Effector memory CD8-positive, alpha-beta T cell (primary cell): ENCODE measurements at regions not wholly inside any gene's neighbourhood (a gene's known extent, or its start where the extent isn't known, plus 50 kb on each side); places are given as distances from the start of the nearest gene placed in this dataset.
"Not testable (repeated sequence)": the region's sequence is repeated elsewhere in the genome, so short reads cannot be mapped to it uniquely, and the experiment has no call there.

Source experiments
- ATAC-seq: fragments of 150-1000 bp; cut with Tn5 transposase; replicated peaks from 2 replicates; pipeline ENCODE4 v1.10.0; 2021; ENCODE audit warnings: mild to moderate bottlenecking, moderate library complexity
- DNase-seq, 3 experiments: peaks; one replicate each; pipeline ENCODE4 v3.0.0; 2021
- H3K27ac Mint-ChIP-seq, 2 donors: one replicate each; pipeline ENCODE4 v1.8.0; 2022; ENCODE audit warnings: mild to moderate bottlenecking in 2 of 2, mixed read lengths in 2 of 2, moderate library complexity in 2 of 2
- H3K27me3 Mint-ChIP-seq, 2 donors: one replicate each; pipeline ENCODE4 v1.8.0; 2022; ENCODE audit warnings: mixed read lengths in 2 of 2
- H3K36me3 Mint-ChIP-seq: one replicate; pipeline ENCODE4 v1.8.0; 2022; ENCODE audit warnings: mild to moderate bottlenecking, moderate library complexity, mixed read lengths; ENCODE audit not compliant: insufficient read depth
- H3K4me1 Mint-ChIP-seq, 2 donors: one replicate each; pipeline ENCODE4 v1.8.0; 2022; ENCODE audit warnings: low read depth in 2 of 2, mixed read lengths in 2 of 2
- H3K4me3 Mint-ChIP-seq, 2 donors: one replicate each; pipeline ENCODE4 v1.8.0; 2022; ENCODE audit warnings: mild to moderate bottlenecking in 2 of 2, mixed read lengths in 2 of 2, moderate library complexity in 2 of 2
- H3K9me3 Mint-ChIP-seq, 2 donors: one replicate each; pipeline ENCODE4 v1.8.0; 2022; ENCODE audit warnings: mixed read lengths in 2 of 2

- Mint-ChIP-seq H3K9me3 (no peaks in the 10 kb centered on the region), H3K4me1 (no peaks in the 10 kb centered on the region), H3K27ac (no peak overlapping the region), H3K4me3 (no peak overlapping the region), H3K27me3 (no peaks in the 10 kb centered on the region), H3K36me3 (no peaks in the 10 kb centered on the region)
- no peak for DNase-seq
- no peak for ATAC-seq
Measured at GRCh38 chr5:6243706-6244338, 134.5 kb downstream of the MED10 start.

DNA sequence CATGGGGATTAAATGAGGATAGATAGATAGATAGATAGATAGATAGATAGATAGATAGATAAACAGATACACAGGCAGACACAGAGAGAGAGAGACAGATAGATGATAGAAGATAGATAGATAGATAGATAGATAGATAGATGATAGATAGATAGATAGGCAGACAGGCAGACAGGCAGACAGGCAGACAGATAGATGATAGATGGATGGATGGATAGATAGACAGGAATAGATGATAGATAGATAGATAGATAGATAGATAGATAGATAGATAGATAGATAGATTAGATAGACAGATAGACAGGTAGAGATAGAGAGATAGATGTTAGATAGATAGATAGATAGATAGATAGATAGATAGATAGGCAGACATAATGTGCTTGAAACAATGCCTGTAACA lies 137.3 kb downstream of the MED10 start:
- not testable (repeated sequence) for H3K4me1 Mint-ChIP-seq, DNase-seq, H3K9me3 Mint-ChIP-seq, H3K36me3 Mint-ChIP-seq, H3K4me3 Mint-ChIP-seq, H3K27ac Mint-ChIP-seq, ATAC-seq
- peaks cover 0 to 12% of the 10 kb centered on the region in 2 donors for H3K27me3 Mint-ChIP-seq

DNA sequence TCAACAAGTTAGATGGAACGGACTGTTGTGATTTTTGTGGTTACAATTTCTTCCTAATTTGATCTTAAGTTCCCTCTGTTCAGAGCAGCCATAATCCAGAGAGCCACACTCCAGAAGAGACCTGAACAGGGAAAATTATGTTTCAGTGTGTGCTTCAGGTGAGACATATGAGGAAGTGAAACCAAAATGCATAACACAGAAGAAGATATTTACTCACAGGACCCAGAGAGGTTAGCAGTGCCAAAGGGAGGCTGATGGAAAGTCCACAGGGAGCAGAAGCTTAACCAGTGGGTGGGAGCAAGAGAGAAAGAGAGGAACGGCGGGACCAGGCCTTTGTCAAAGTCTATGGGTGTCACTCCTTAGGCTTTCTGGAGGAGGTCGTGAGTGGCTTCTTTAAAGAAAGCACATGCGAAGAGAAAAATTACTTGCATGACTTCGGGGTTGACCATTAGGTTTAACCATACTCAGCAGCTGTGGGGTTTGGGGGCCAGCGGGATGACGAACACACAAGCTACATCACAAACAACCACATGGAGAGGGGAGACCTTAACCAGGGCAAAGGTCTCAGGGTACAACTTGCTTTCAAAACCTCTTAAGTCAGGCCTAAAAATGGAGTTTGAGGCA lies 141.4 kb downstream of the MED10 start:
- no peaks in the 10 kb centered on the region for H3K4me1 Mint-ChIP-seq
- no peak overlapping the region for H3K4me3 Mint-ChIP-seq
- peaks cover 10 to 32% of the 10 kb centered on the region in 2 donors for H3K27me3 Mint-ChIP-seq
- H3K9me3 Mint-ChIP-seq: no peaks in the 10 kb centered on the region
- no peak overlapping the region for H3K27ac Mint-ChIP-seq
- H3K36me3 Mint-ChIP-seq: no peaks in the 10 kb centered on the region
- DNase-seq (no peak), ATAC-seq (no peak)

DNA sequence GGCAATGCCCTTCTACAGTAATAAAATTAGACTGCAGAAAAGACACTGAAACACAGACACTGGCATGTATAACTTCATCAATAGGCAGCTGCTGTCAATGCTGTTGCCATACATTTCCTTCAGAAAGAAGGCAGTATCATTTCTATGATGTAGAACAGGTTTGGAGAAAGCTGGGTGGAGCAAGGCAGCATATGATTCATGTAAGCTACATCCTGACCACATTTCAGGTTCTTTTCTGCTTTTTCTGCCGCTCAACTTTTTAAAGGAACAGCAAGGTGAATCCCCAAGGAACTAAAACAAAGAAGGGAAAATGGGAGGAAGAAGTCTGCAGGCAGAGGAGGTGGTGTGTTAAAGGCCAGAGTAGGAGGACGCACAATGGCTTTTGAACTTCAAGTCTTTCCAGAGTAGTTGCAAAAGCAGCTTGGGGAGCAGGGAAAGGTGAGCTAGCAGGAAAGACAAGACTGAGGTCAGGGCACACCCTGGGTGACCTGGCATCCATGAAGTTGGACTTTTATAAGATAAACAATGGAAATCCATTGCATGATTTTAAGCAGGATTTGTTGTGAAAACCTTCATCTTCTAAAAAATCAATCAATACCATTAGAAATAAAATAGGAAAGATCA lies 142.1 kb downstream of the MED10 start:
- no peaks in the 10 kb centered on the region for H3K36me3 Mint-ChIP-seq
- H3K27me3 Mint-ChIP-seq: peaks cover 11 to 35% of the 10 kb centered on the region in 2 donors
- H3K9me3 Mint-ChIP-seq: no peaks in the 10 kb centered on the region
- no peaks in the 10 kb centered on the region for H3K4me1 Mint-ChIP-seq
- H3K27ac Mint-ChIP-seq: no peak overlapping the region
- no peak overlapping the region for H3K4me3 Mint-ChIP-seq
- no peak for DNase-seq
- no peak for ATAC-seq

GRCh38 chr5:6235726-6236125 lies 142.6 kb downstream of the MED10 start:
- no peak overlapping the region for H3K27ac Mint-ChIP-seq
- no peaks in the 10 kb centered on the region for H3K36me3 Mint-ChIP-seq
- no peaks in the 10 kb centered on the region for H3K9me3 Mint-ChIP-seq
- H3K4me1 Mint-ChIP-seq: no peaks in the 10 kb centered on the region
- no peak overlapping the region for H3K4me3 Mint-ChIP-seq
- H3K27me3 Mint-ChIP-seq: peaks cover 11 to 35% of the 10 kb centered on the region in 2 donors
- no peak for ATAC-seq
- DNase-seq: no peak

GRCh38 chr5:6228257-6229250 lies 149.8 kb downstream of the MED10 start:
- Mint-ChIP-seq H3K27me3 (peaks cover 11 to 19% of the 10 kb centered on the region in 2 donors), H3K4me1 (no peaks in the 10 kb centered on the region), H3K9me3 (no peaks in the 10 kb centered on the region), H3K36me3 (no peaks in the 10 kb centered on the region), H3K4me3 (no peak overlapping the region), H3K27ac (no peak overlapping the region)
- DNase-seq (no peak), ATAC-seq (no peak)

GRCh38 chr5:6225121-6225607 lies 153.2 kb downstream of the MED10 start:
- Mint-ChIP-seq H3K27me3 (no peaks in the 10 kb centered on the region), H3K4me3 (no peak overlapping the region), H3K36me3 (no peaks in the 10 kb centered on the region), H3K4me1 (no peaks in the 10 kb centered on the region), H3K27ac (no peak overlapping the region), H3K9me3 (no peaks in the 10 kb centered on the region)
- DNase-seq (no peak), ATAC-seq (no peak)

- H3K4me3 Mint-ChIP-seq: no peak overlapping the region
- no peaks in the 10 kb centered on the region for H3K36me3 Mint-ChIP-seq
- H3K9me3 Mint-ChIP-seq: no peaks in the 10 kb centered on the region
- DNase-seq (no peak), ATAC-seq (no peak)
- H3K4me1 Mint-ChIP-seq: no peaks in the 10 kb centered on the region
- H3K27me3 Mint-ChIP-seq: no peaks in the 10 kb centered on the region
- no peak overlapping the region for H3K27ac Mint-ChIP-seq
Measured at GRCh38 chr5:6224406-6224805, 153.9 kb downstream of the MED10 start.

DNA sequence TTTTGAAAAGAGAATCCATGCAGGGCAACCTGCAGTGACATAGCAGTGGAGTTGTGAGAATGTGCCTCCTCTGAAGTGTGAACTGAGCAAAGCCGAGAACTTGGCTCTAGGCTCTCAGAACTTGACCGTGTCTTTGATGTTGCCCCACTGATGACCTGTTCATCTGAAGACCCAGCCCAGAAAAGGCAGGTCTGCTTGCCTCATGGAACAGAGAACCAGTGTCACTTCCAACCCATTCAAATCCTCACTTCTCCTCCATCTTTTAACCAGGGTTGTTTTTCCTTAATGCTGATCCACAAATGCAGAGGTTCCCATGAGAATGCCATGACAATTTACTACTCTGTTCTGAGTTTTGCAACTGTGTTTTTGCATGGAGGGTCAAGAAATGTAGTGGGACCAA lies 155.4 kb downstream of the MED10 start:
- no peak for ATAC-seq
- no peak overlapping the region for H3K27ac Mint-ChIP-seq
- no peak for DNase-seq

GRCh38 chr5:6222121-6222520 lies 156.2 kb downstream of the MED10 start:
- Mint-ChIP-seq H3K36me3 (no peaks in the 10 kb centered on the region), H3K4me1 (no peaks in the 10 kb centered on the region), H3K4me3 (no peak overlapping the region), H3K27me3 (peaks cover 0 to 10% of the 10 kb centered on the region in 2 donors), H3K27ac (no peak overlapping the region), H3K9me3 (no peaks in the 10 kb centered on the region)
- ATAC-seq: no peak
- no peak for DNase-seq

More for the DNA sequence above, 155.4 kb downstream of the MED10 start:
- Mint-ChIP-seq H3K9me3 (no peaks in the 10 kb centered on the region), H3K36me3 (no peaks in the 10 kb centered on the region), H3K4me3 (no peak overlapping the region), H3K4me1 (no peaks in the 10 kb centered on the region), H3K27me3 (peaks cover 0 to 2% of the 10 kb centered on the region in 2 donors)

- no peak for ATAC-seq
- Mint-ChIP-seq H3K27me3 (peaks cover 0 to 19% of the 10 kb centered on the region in 2 donors), H3K9me3 (no peaks in the 10 kb centered on the region), H3K27ac (no peak overlapping the region), H3K4me1 (no peaks in the 10 kb centered on the region), H3K36me3 (no peaks in the 10 kb centered on the region), H3K4me3 (no peak overlapping the region)
- no peak for DNase-seq
Measured at GRCh38 chr5:6221141-6221626, 157.2 kb downstream of the MED10 start.

GRCh38 chr5:6220346-6221088 lies 157.8 kb downstream of the MED10 start:
- no peak for ATAC-seq
- Mint-ChIP-seq H3K9me3 (no peaks in the 10 kb centered on the region), H3K27ac (no peak overlapping the region), H3K4me3 (no peak overlapping the region), H3K27me3 (peaks cover 0 to 26% of the 10 kb centered on the region in 2 donors), H3K4me1 (no peaks in the 10 kb centered on the region), H3K36me3 (no peaks in the 10 kb centered on the region)
- no peak for DNase-seq
